ENCODE measurements at regions not wholly inside any gene's neighbourhood (a gene's known extent, or its start where the extent isn't known, plus 50 kb on each side); places are given as distances from the start of the nearest gene placed in this dataset.

GRCh38 chr2:37842732-37843440 is 82.2 kb upstream of the RMDN2 start:
- DNase-seq: no peak

GRCh38 chr2:37843556-37843955 is 81.5 kb upstream of the RMDN2 start:
- no peak for DNase-seq

- DNase-seq: no peak
Measured at GRCh38 chr2:37846207-37846606, 78.9 kb upstream of the RMDN2 start.

- no peak for DNase-seq
Measured at GRCh38 chr2:37847792-37848191, 77.3 kb upstream of the RMDN2 start.

GRCh38 chr2:37848451-37848850 is 76.6 kb upstream of the RMDN2 start:
- no peak for DNase-seq

- no peak for DNase-seq
Measured at GRCh38 chr2:37849911-37850310, 75.2 kb upstream of the RMDN2 start.

GRCh38 chr2:37851428-37851827 is 73.7 kb upstream of the RMDN2 start:
- no peak for DNase-seq

GRCh38 chr2:37851828-37852584 is 73.1 kb upstream of the RMDN2 start:
- no peak for DNase-seq

GRCh38 chr2:37852585-37853014 is 72.5 kb upstream of the RMDN2 start:
- DNase-seq: no peak

GRCh38 chr2:37854676-37855282 is 70.3 kb upstream of the RMDN2 start:
- no peak for DNase-seq

- no peak for DNase-seq
Measured at GRCh38 chr2:37855283-37856041, 69.6 kb upstream of the RMDN2 start.

- no peak for DNase-seq
Measured at GRCh38 chr2:37856101-37856751, 68.9 kb upstream of the RMDN2 start.

- DNase-seq: no peak
Measured at GRCh38 chr2:37857575-37858399, 67.3 kb upstream of the RMDN2 start.

- DNase-seq: no peak
Measured at GRCh38 chr2:37858400-37858711, 66.7 kb upstream of the RMDN2 start.

- DNase-seq: no peak
Measured at GRCh38 chr2:37858725-37859267, 66.3 kb upstream of the RMDN2 start.

- no peak for DNase-seq
Measured at GRCh38 chr2:37862620-37863019, 62.5 kb upstream of the RMDN2 start.

- DNase-seq: no peak
Measured at GRCh38 chr2:37864217-37864616, 60.9 kb upstream of the RMDN2 start.

- DNase-seq: no peak
Measured at GRCh38 chr2:37865640-37866039, 59.4 kb upstream of the RMDN2 start.

- no peak for DNase-seq
Measured at GRCh38 chr2:37866171-37866934, 58.7 kb upstream of the RMDN2 start.

- DNase-seq: no peak
Measured at GRCh38 chr2:37867166-37867565, 57.9 kb upstream of the RMDN2 start.

- no peak for DNase-seq
Measured at GRCh38 chr2:37868866-37869265, 56.2 kb upstream of the RMDN2 start.
